Stomach (tissue), 8 donors: ENCODE measurements at regions not wholly inside any gene's neighbourhood (a gene's known extent, or its start where the extent isn't known, plus 50 kb on each side); places are given as distances from the start of the nearest gene placed in this dataset.

Source experiments
- DNase-seq, 2 donors: peaks; one replicate each; pipeline versions ENCODE4 v3.0.0 to v3.0.0-alpha.2; 2013 to 2019
- H3K27ac ChIP-seq, 5 donors: fragments of 200-600 bp in 4 of 5; sonication (generic) in 4 of 5; one replicate each; pipeline ENCODE4 v1.5.1; 2013 to 2019; ENCODE audit warnings: mild to moderate bottlenecking in 1 of 5, moderate library complexity in 1 of 5
- H3K27me3 ChIP-seq, 3 donors: fragments of 200-600 bp; sonication (generic); one replicate each; pipeline ENCODE4 v1.5.1; 2017 to 2019; ENCODE audit warnings: mixed run types in 1 of 3
- H3K36me3 ChIP-seq, 4 donors: fragments of 200-600 bp; sonication (generic); 1 replicate in 3 of 4; 2 replicates in 1 of 4; pipeline ENCODE4 v1.5.1; 2016 to 2019
- H3K4me1 ChIP-seq, 4 donors: fragments of 200-600 bp; sonication (generic); one replicate each; pipeline ENCODE4 v1.5.1; 2016 to 2019
- H3K4me3 ChIP-seq, 4 donors: fragments of 200-600 bp; sonication (generic) in 3 of 4; one replicate each; pipeline ENCODE4 v1.5.1; 2016 to 2019; ENCODE audit warnings: mild to moderate bottlenecking in 1 of 4
- H3K9me3 ChIP-seq, 4 donors: fragments of 200-600 bp; sonication (generic); one replicate each; pipeline ENCODE4 v1.5.1; 2016 to 2019
- EP300 ChIP-seq: sonication (generic); formaldehyde crosslinking; IDR thresholded peaks from one replicate; pipeline ENCODE4 v1.6.1; 2017; ENCODE audit warnings: antibody characterized with exemption
- POLR2A ChIP-seq, 4 donors: fragments of 450-650 bp; IDR thresholded peaks; one replicate each; pipeline ENCODE4 v1.6.1; 2016; ENCODE audit warnings: antibody characterized with exemption in 4 of 4, control low read depth in 2 of 4, mild to moderate bottlenecking in 1 of 4, moderate library complexity in 1 of 4
- POLR2AphosphoS5 ChIP-seq, 3 donors: sonication (generic); formaldehyde crosslinking; IDR thresholded peaks; one replicate each; pipeline ENCODE4 v1.6.1; 2016; ENCODE audit warnings: antibody characterized with exemption in 3 of 3
- WGBS, 5 donors: extraction: QIAGEN DNeasy Blood & Tissue Kit in 3 of 5; methylation state at CpG; one replicate each; pipeline versions ENCODE4 v1.1.5 to v1.1.7; 2013 to 2018; 5-methylcytosine and 5-hydroxymethylcytosine counted together
- intact Hi-C: fragments of 100-400 bp; cut with DNase I; formaldehyde crosslinking; loops from one replicate; pipeline ENCODE4 v1.15.1; 2023; ENCODE audit warnings: low total_unique reads
- TF ChIP-seq, protein P1 (sequence below), 7 experiments: fragments of 450-650 bp in 4 of 7; fragments of 200-600 bp in 3 of 7; sonication (generic) in 3 of 7; IDR thresholded peaks; one replicate each; pipeline ENCODE4 v1.5.1; 2016 to 2019; ENCODE audit warnings: antibody characterized with exemption in 7 of 7, control low read depth in 2 of 7, mild to moderate bottlenecking in 1 of 7
- donor health status: healthy with polysubstance abuse.
- donor health status: Bipolar disorder and iron deficiency.
- donor health status: healthy.

DNA sequence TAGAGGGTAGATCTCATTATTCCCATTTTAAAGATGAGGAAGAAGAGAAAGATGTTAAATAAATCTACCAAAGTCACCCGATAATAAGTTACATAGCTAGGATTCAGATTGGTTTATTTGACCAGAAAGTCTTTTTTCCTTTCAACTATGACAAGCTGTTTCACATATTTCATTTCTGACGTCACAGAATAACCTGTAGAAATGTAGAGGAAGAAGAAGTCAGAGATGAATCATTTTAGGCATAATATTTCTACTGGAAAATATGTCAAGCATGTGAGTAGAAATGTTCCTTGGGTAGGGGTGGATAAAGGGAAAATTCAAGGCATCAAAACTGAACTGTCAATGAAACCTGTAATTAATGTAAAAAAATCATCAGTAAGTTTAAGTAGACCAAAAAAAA is 107.0 kb downstream of the MGST1 start:
- Histone ChIP-seq H3K4me1 (no peaks in the 10 kb centered on the region), H3K9me3 (no peaks in the 10 kb centered on the region), H3K27me3 (no peaks in the 10 kb centered on the region), H3K27ac (no peak overlapping the region), H3K36me3 (no peaks in the 10 kb centered on the region), H3K4me3 (no peak overlapping the region)
- 75 to 87% (median 79%) methylated on average over 2 of the region's 2 CpGs for WGBS, 5 donors
- TF ChIP-seq EP300 (no peak), POLR2A (IDR thresholded peaks at IDR 0.05) (no peak), POLR2AphosphoS5 (IDR thresholded peaks at IDR 0.05) (no peak)
- TF ChIP-seq, protein P1, sequence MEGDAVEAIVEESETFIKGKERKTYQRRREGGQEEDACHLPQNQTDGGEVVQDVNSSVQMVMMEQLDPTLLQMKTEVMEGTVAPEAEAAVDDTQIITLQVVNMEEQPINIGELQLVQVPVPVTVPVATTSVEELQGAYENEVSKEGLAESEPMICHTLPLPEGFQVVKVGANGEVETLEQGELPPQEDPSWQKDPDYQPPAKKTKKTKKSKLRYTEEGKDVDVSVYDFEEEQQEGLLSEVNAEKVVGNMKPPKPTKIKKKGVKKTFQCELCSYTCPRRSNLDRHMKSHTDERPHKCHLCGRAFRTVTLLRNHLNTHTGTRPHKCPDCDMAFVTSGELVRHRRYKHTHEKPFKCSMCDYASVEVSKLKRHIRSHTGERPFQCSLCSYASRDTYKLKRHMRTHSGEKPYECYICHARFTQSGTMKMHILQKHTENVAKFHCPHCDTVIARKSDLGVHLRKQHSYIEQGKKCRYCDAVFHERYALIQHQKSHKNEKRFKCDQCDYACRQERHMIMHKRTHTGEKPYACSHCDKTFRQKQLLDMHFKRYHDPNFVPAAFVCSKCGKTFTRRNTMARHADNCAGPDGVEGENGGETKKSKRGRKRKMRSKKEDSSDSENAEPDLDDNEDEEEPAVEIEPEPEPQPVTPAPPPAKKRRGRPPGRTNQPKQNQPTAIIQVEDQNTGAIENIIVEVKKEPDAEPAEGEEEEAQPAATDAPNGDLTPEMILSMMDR (IDR thresholded peaks at IDR 0.05): no peak
- no peak for DNase-seq
- intact Hi-C loops: no loop called here

DNA sequence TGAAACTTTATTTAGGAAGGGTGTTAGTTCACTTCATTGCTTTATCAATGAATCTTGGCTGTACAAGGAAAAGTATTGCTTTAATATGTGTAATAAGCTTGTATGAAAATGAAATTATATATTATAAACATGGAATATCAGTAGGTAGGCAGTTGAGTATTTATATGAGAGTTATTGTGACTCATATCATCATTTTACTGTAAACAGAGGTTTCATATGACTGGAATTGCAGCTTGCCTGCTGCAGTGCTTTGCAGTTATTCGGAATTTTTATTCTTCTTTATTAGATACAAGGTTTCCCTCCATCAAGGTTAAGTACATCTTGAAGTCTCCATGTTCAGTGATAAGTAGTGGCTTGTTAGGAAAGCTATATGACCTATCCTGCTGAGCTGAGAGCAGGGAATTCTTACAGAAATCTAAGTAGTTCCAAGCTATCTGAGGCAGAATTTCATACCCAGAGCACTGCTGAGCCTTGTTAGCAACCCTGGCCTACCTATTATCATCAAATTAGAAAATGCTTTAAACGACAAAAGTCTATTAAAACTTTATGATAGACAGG is 111.2 kb downstream of the MGST1 start:
- DNase-seq: no peak
- Histone ChIP-seq H3K27ac (no peak overlapping the region), H3K36me3 (no peaks in the 10 kb centered on the region), H3K9me3 (no peaks in the 10 kb centered on the region), H3K4me3 (no peak overlapping the region), H3K27me3 (no peaks in the 10 kb centered on the region), H3K4me1 (no peaks in the 10 kb centered on the region)
- TF ChIP-seq EP300 (no peak), POLR2A (IDR thresholded peaks at IDR 0.05) (no peak), POLR2AphosphoS5 (IDR thresholded peaks at IDR 0.05) (no peak)
- TF ChIP-seq, protein P1 (IDR thresholded peaks at IDR 0.05): no peak
- 72 to 85% (median 76%) methylated on average over 2 of the region's 2 CpGs for WGBS, 5 donors
- intact Hi-C loops: no loop called here

DNA sequence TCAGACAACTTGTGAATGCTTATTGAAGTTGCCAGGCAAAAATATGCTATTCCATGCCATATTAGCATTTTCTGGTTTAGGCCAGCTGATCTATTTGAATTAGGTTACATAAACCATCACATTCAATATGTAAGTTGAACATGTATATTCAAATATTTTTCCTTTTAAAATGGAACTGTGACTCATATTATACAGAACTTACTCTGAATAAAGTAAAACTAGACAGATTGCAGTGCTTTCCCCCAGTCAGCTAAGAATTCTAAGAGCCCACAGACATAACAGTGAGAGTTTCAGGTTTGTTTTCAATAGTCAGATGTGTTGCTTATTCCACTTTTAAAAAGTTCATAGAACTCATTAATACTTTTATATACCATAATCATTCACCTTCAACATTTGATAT is 119.8 kb downstream of the MGST1 start:
- no peak overlapping the region for H3K27ac ChIP-seq
- intact Hi-C loops: no loop called here
- TF ChIP-seq EP300 (no peak), POLR2AphosphoS5 (IDR thresholded peaks at IDR 0.05) (no peak), POLR2A (IDR thresholded peaks at IDR 0.05) (no peak)
- TF ChIP-seq, protein P1 (IDR thresholded peaks at IDR 0.05): no peak
- no peak overlapping the region for H3K4me3 ChIP-seq
- H3K36me3 ChIP-seq: no peaks in the 10 kb centered on the region
- no peaks in the 10 kb centered on the region for H3K27me3 ChIP-seq
- H3K4me1 ChIP-seq: no peaks in the 10 kb centered on the region
- H3K9me3 ChIP-seq: no peaks in the 10 kb centered on the region
- no peak for DNase-seq

DNA sequence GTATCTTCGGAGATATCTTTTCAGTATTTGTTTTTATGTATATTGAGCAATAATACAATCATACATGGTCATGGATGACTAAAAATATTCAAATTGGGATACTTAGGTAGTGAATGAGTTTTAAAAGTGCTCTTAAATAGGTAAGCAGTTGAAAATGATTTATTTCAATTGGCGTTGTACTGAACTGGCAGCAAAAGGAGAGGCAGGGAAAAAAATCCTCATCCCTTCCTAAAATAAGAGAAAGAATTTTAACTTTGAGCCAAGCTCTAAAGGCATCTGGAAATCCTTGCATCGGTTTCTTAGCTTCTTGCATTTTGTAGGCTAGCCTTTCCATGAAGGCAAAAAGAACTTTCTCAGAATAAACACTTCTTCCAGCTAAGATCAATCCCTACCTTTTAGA is 125.2 kb downstream of the MGST1 start:
- DNase-seq: no peak
- 52 to 62% (median 58%) methylated on average over 3 of the region's 3 CpGs for WGBS, 5 donors
- Histone ChIP-seq H3K27me3 (no peaks in the 10 kb centered on the region), H3K9me3 (no peaks in the 10 kb centered on the region), H3K27ac (no peak overlapping the region), H3K4me1 (no peaks in the 10 kb centered on the region), H3K36me3 (no peaks in the 10 kb centered on the region), H3K4me3 (no peak overlapping the region)
- TF ChIP-seq EP300 (no peak), POLR2AphosphoS5 (IDR thresholded peaks at IDR 0.05) (no peak), POLR2A (IDR thresholded peaks at IDR 0.05) (no peak)
- intact Hi-C loops: no loop called here

GRCh38 chr12:16473610-16474326 is 126.3 kb downstream of the MGST1 start:
- no peaks in the 10 kb centered on the region for H3K36me3 ChIP-seq
- DNase-seq: no peak
- intact Hi-C loops: no loop called here
- no peaks in the 10 kb centered on the region for H3K9me3 ChIP-seq
- TF ChIP-seq, protein P1 (IDR thresholded peaks at IDR 0.05): no peak
- TF ChIP-seq POLR2AphosphoS5 (IDR thresholded peaks at IDR 0.05) (no peak), EP300 (no peak), POLR2A (IDR thresholded peaks at IDR 0.05) (no peak)
- H3K27ac ChIP-seq: no peak overlapping the region
- no peaks in the 10 kb centered on the region for H3K4me1 ChIP-seq
- H3K4me3 ChIP-seq: no peak overlapping the region
- no peaks in the 10 kb centered on the region for H3K27me3 ChIP-seq
- WGBS, 5 donors: 81 to 86% (median 85%) methylated on average over 5 of the region's 5 CpGs
